GM12892 (cell line): ENCODE measurements at regions not wholly inside any gene's neighbourhood (a gene's known extent, or its start where the extent isn't known, plus 50 kb on each side); places are given as distances from the start of the nearest gene placed in this dataset.

Experiments used
- POLR2A ChIP-seq: IDR thresholded peaks from 2 replicates; pipeline ENCODE4 v1.6.1; 2011; ENCODE audit warnings: low read depth, low read length, control low read depth
- POLR2AphosphoS5 ChIP-seq: IDR thresholded peaks from 2 replicates; pipeline ENCODE4 v1.6.1; 2011; ENCODE audit warnings: low read depth, low read length, control low read depth

GRCh38 chr2:150669492-150669891, 182.0 kb upstream of the RND3 start:
- TF ChIP-seq POLR2AphosphoS5: no peak
- TF ChIP-seq POLR2A: no peak
